ENCODE measurements at regions not wholly inside any gene's neighbourhood (a gene's known extent, or its start where the extent isn't known, plus 50 kb on each side); places are given as distances from the start of the nearest gene placed in this dataset.
"Not testable (repeated sequence)": the region's sequence is repeated elsewhere in the genome, so short reads cannot be mapped to it uniquely, and the experiment has no call there.

DNA sequence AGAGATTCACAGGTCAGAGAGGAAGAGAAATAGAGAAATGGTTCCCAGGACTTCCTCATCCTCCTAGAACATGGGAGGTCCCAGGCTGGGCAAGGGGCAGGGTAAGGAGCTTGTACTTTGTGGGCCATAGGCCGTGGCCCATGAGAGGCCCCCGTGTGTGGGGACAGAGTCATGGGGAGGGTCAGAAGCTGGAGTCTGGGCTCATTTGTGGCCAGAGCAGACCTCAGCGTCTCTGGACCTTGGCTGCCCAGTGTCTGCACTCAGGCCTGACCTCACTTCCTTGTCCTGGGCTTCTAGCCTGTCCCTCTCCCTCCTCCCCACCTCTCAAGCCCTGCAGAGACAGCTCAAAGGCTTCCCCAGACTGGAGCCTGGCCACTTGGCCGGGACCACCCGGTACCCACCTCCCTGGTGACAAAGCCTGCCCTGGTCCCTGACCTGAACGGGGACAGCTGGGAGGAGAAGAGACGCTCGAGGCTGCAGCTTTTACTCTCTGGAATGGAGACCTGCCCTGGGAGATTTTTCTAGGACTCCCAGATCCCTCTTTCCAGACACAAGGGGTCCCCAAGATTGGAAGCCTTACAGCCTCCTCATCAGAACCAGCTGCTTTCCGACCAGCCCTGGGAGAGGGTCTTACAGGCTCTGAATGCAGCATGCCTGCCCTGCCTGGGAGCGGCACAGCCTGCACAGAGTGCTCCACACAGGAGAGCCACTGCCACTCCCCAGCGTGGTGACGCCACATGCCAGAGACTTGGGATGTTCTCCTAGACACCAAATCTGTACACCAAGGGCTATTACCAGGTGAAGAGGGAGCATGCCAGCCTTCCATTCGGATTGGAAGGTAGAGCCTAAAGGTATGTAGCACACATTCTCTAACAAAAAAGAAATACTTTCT lies 569.0 kb upstream of the B3GAT1 start:
- DNase-seq (ENCODE audit: low read depth in 2 of 2, low spot score in 1 of 2), result no peak

DNA sequence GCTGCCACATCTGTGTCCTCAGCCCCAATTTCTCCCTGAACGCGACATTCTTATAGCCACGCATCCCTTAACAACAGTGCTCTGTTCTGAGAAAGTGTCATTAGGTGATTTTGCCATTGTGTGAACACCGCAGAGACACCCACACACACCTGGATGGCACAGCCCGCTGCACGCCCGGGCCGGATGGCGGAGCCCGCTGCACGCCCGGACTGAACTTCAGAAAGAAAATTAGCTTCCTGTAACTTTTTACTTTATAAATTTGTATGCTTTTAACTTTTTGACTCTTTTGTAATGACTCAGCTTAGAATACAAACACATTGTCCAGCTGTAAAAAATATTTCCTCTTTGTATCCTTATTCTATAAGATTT lies 567.0 kb upstream of the B3GAT1 start:
- DNase-seq (ENCODE audit: low read depth in 2 of 2, low spot score in 1 of 2), result not testable (repeated sequence)

DNA sequence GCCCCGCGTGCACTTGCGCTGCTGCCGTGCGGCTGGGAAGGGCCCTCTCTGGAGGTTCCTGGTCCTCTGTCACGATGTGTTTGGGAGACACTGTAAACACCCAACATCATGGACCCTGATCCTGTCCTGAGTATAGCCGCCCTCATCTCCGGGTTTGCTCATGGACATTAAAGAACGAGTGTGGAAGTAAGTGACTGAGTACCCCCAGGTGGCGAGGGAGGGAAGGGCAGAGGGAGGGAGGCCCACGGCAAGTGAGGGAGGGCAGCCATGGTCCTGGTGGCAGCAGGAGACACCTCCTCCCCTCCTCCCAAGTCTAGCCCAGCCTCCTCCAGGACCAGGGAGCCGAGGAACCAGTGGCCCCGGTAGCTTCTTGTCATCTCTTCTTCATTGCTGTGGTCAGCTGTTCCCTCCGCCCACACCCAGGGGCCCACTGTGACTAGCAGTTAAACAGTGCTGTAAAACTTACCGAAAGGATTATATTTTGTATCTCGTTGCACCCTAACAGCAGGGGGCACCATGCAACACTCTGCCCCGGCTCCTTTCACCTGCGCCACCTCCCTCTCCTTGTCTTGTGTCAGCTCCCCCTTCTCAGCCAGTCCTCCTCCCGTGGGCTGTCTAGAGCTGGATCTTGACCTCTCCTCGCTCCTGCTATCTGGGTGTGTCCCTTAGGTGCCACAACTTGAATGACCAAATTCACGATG lies 566.5 kb upstream of the B3GAT1 start:
- DNase-seq (ENCODE audit: low read depth in 2 of 2, low spot score in 1 of 2), result no peak

DNA sequence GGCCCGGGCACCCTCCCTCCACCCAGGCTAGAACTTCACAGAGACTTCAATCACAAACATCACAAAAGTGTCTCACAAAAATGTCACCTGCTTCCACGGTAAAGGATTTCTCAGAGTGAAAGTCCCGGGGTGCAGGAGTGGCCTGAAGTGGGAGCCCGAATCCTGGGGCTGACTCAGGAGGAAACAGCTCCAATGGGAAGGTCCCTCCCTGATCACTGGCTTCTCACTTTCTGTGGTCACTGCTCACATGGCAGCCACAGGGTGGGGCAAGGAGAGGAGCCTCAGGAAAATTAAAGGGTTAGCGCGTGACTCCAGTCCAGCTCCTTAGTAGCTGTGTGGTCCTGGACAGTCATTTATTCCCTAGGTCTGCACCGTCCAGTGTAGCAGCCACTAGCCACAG lies 564.5 kb upstream of the B3GAT1 start:
- DNase-seq (ENCODE audit: low read depth in 2 of 2, low spot score in 1 of 2), result no peak

DNA sequence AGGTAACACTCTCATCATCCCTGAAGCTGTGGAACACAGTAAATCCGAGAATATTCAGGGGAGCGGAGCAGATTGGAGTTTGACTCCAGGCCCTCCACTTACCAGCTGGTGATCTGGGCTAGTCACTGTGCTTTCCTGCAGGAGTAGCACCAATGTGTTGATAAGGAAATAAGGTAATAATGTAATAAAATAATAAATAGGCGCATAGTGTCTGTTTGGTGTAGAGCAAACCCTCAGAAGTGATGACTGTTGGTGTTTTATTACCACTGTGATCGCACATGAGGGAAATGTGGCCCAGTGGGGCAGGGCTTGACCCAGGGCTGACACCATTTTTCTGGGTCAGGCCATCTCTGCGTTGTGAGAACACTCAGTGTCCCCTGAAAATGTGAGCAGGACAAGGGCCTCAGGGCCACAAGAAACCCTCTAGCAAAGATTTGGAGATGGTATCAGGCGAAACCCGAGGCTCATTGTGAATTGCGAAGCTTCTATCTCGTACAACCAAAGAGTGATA lies 563.9 kb upstream of the B3GAT1 start:
- DNase-seq (ENCODE audit: low read depth in 2 of 2, low spot score in 1 of 2), result no peak

DNA sequence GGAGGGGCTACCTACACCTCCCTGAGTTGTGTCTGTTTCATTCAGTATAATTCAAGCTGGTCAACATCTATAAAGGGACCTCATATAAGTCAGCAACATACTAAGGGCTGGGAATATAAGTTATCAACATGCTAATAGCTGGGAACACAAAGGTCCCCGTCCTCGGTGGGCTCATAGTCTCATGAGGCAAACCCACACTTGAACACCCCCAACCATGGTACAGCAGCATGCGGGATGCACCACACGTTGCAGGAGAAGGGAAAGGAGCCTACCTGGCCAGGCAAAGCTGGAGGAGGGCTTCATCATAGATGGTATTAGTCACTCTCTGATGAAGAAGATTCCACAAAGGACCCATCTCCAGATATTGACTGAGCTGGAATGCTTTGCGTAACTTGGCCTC lies 561.8 kb upstream of the B3GAT1 start:
- no peak for DNase-seq (ENCODE audit: low read depth in 2 of 2, low spot score in 1 of 2)

- DNase-seq (ENCODE audit: low read depth in 2 of 2, low spot score in 1 of 2), result no peak
Observed at GRCh38 chr11:134971381-134971780, 559.3 kb upstream of the B3GAT1 start.

- DNase-seq (ENCODE audit: low read depth in 2 of 2, low spot score in 1 of 2), result no peak
Observed at GRCh38 chr11:134967746-134968145, 555.7 kb upstream of the B3GAT1 start.

DNA sequence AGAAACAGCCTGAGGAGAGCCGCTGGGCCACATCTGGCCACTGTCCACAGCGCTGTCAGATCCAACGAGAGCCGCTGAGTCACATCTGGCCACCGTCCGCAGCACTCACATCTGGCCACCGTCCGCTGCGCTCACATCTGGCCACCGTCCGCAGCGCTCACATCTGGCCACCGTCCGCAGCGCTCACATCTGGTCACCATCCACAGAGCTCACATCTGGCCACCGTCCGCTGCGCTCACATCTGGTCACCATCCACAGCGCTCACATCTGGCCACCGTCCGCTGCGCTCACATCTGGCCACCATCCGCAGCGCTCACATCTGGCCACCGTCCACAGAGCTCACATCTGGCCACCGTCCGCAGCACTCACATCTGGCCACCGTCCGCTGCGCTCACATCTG lies 549.3 kb upstream of the B3GAT1 start:
- DNase-seq (ENCODE audit: low read depth in 2 of 2, low spot score in 1 of 2), result not testable (repeated sequence)

DNA sequence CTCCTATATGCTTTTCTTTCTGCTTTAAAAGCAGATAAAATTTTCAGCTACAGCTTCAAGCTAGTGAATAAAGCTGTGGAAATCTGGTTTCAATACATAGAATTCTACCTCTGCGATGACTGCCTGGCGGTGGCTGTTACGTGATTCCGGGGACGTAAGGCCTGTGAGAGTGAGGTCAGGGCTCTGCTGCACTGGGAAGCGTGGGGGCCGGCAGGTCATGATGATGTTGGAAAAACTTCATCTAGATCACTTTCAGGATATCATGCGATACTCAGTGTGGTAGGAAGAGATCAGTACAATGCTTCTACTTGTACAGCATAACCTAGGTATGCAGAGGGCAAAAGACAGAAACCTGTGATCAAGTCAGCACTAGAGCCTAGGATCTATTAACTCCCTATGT lies 546.8 kb upstream of the B3GAT1 start:
- DNase-seq (ENCODE audit: low read depth in 2 of 2, low spot score in 1 of 2), result no peak

GRCh38 chr11:134958336-134958640 lies 546.2 kb upstream of the B3GAT1 start:
- DNase-seq (ENCODE audit: low read depth in 2 of 2, low spot score in 1 of 2), result no peak

- DNase-seq (ENCODE audit: low read depth in 2 of 2, low spot score in 1 of 2), result no peak
Observed at GRCh38 chr11:134957540-134958335, 545.7 kb upstream of the B3GAT1 start.

GRCh38 chr11:134956450-134957210 lies 544.6 kb upstream of the B3GAT1 start:
- DNase-seq (ENCODE audit: low read depth in 2 of 2, low spot score in 1 of 2), result no peak

GRCh38 chr11:134955970-134956369 lies 543.9 kb upstream of the B3GAT1 start:
- not testable (repeated sequence) for DNase-seq (ENCODE audit: low read depth in 2 of 2, low spot score in 1 of 2)

GRCh38 chr11:134955281-134955680 lies 543.2 kb upstream of the B3GAT1 start:
- DNase-seq (ENCODE audit: low read depth in 2 of 2, low spot score in 1 of 2), result no peak

GRCh38 chr11:134954456-134954855 lies 542.4 kb upstream of the B3GAT1 start:
- DNase-seq (ENCODE audit: low read depth in 2 of 2, low spot score in 1 of 2), result not testable (repeated sequence)

DNA sequence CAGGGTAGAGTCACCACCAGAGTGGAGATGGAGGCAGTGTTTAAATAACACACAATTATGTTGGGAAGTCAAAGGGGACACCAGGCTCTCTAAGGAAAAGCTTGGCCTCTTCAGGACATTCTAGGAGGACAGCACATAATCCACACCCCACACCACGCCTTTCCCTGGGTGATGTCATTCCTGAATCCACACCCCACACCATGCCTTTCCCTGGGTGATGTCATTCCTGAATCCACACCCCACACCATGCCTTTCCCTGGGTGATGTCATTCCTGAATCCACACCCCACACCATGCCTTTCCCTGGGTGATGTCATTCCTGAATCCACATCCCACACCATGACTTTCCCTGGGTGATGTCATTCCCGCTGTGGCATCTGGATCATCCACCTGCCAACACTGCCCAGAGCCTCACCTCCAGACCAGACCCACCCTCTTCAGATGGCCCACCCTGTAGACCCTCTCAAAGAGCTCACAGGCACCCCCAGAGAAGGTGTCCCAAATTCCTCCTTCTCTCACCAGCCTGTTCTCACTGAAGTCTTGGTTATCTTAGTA lies 541.5 kb upstream of the B3GAT1 start:
- DNase-seq (ENCODE audit: low read depth in 2 of 2, low spot score in 1 of 2), result not testable (repeated sequence)

DNA sequence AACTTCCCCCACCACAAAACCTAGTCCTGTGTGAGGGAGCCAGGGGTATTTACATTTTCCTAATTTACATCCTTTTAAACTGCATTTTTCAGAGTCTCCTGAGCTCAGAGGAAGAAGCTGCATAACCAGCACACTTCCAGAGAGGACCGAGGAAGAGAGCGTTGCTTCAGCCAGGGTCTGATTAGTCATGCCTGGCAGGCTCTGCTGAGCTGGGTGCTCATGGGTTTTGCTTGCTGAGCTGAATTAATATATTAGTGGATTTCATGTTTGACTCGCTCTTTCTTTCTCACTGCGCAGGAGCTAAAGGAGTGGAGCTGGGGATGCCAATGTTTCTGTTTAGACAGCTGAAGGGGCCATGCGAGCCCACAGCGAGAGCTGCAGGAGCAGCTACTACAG lies 539.3 kb upstream of the B3GAT1 start:
- no peak for DNase-seq (ENCODE audit: low read depth in 2 of 2, low spot score in 1 of 2)

DNA sequence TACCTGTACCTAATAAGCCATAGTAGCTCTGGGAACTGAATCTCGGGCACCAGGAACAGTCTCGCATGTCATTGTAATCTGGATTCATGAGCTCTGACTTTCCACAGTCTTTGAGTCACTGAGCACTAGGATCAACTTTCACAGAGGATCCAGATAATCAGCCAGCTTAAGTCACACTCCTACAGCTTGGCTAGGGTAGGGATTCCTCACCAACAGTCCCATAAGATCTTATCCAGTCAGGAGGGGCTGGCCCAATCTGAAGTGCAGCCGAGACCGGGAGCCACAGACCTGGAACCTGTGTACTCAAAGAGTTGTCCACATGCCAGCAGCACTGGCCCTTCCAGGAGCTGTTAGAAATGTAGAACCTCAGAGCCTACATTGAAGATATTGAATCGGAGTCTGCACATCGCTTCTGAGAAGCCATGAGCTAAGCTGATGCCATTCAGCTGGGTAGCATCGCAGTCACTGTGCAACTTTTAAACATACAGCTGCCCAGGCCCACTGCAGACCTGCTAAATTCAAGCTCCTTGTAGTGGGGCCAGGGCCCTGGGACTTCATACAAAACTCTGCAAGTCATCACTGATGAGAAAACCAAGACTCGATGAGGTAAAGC lies 538.8 kb upstream of the B3GAT1 start:
- DNase-seq (ENCODE audit: low read depth in 2 of 2, low spot score in 1 of 2), result no peak

Measured in stimulated activated CD8-positive, alpha-beta memory T cell treated with anti-CD3 and anti-CD28 coated beads, Interleukin-4, amount 100 ng/mL, for 4 hours (primary cell).